H1 (cell line): ENCODE measurements at regions not wholly inside any gene's neighbourhood (a gene's known extent, or its start where the extent isn't known, plus 50 kb on each side); places are given as distances from the start of the nearest gene placed in this dataset.

Source experiments
- BACH1 ChIP-seq: IDR thresholded peaks from 2 replicates; pipeline ENCODE4 v1.6.1; 2012; ENCODE audit warnings: low read length, improper control_type of control experiment
- CTBP2 ChIP-seq: IDR thresholded peaks from 2 replicates; pipeline ENCODE4 v1.7.0; 2011; ENCODE audit warnings: borderline replicate concordance, mild to moderate bottlenecking, moderate library complexity, mixed read lengths, low read length; ENCODE audit not compliant: insufficient read depth, insufficient read length
- GABPA ChIP-seq: IDR thresholded peaks from 2 replicates; pipeline ENCODE4 v1.6.1; 2011; ENCODE audit warnings: mild to moderate bottlenecking, low read length, moderate library complexity, borderline replicate concordance; ENCODE audit not compliant: insufficient read depth
- MAFK ChIP-seq: IDR thresholded peaks from 2 replicates; pipeline ENCODE4 v1.6.1; 2012; ENCODE audit warnings: low read depth, mild to moderate bottlenecking, improper control_type of control experiment, low read length
- POU5F1 ChIP-seq: IDR thresholded peaks from 2 replicates; pipeline ENCODE4 v1.6.1; 2011; ENCODE audit warnings: low read depth, mild to moderate bottlenecking, low read length, moderate library complexity
- RAD21 ChIP-seq, 2 experiments: IDR thresholded peaks in 1 of 2; conservative IDR thresholded peaks in 1 of 2; 2 replicates each; pipeline ENCODE4 v1.6.1; 2011; ENCODE audit warnings: low read depth in 2 of 2, low read length in 2 of 2, improper control_type of control experiment in 1 of 2, inconsistent platforms in 1 of 2, mild to moderate bottlenecking in 1 of 2, moderate library complexity in 1 of 2
- SAP30 ChIP-seq: fragments of 300-600 bp; sonication (generic); IDR thresholded peaks from 2 replicates; pipeline ENCODE4 v1.7.1; 2012; ENCODE audit warnings: low read length, moderate library complexity, mild to moderate bottlenecking, inconsistent platforms; ENCODE audit not compliant: insufficient read depth, insufficient replicate concordance
- TF ChIP-seq, protein P1 (sequence below), 3 experiments: IDR thresholded peaks; 1 replicate in 2 of 3; 2 replicates in 1 of 3; pipeline versions ENCODE4 v1.5.1 to v1.6.1; 2011; ENCODE audit warnings: low read length in 3 of 3, mild to moderate bottlenecking in 3 of 3, inconsistent platforms in 2 of 3, low read depth in 1 of 3, moderate library complexity in 1 of 3; ENCODE audit not compliant: insufficient read depth in 1 of 3; ENCODE audit errors: control extremely low read depth in 1 of 3

DNA sequence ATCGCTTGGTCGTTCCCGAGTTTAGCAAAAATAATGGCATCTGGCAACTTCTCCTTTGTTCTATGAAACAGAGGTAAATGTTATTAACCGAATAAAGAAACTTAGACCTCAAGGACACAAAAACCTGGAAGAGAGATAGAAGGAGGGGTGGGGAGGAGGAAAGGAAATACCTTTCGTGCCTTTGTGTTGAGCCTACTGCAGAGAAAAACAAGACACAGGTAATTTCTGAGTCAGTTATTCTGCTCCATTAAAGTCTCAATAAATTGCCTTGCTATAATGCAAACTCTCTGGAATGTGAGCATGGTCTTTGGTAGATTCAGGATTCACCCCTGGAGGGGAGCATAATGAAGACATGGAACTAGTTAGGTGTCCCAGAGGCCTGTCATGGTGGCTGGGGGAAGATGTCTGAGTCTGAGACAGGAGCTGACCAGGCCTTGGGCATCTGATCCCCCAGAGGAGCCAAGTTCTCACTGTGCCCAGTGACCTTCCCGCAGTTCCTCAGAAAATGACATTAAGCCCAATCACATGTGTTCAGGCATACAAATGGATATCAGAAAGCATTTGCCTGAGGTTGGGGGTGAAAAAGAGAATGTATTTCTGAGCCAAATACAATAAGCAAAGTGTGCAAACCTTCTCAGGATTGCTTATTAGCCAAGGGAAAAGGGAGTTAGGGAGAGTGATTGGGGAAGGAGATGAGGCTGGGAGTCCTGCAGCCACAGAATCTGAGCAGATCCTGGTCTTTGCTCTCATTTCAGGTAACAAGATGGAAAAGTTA, 72.6 kb upstream of the CADM1 start (continued):
- TF ChIP-seq, protein P1, sequence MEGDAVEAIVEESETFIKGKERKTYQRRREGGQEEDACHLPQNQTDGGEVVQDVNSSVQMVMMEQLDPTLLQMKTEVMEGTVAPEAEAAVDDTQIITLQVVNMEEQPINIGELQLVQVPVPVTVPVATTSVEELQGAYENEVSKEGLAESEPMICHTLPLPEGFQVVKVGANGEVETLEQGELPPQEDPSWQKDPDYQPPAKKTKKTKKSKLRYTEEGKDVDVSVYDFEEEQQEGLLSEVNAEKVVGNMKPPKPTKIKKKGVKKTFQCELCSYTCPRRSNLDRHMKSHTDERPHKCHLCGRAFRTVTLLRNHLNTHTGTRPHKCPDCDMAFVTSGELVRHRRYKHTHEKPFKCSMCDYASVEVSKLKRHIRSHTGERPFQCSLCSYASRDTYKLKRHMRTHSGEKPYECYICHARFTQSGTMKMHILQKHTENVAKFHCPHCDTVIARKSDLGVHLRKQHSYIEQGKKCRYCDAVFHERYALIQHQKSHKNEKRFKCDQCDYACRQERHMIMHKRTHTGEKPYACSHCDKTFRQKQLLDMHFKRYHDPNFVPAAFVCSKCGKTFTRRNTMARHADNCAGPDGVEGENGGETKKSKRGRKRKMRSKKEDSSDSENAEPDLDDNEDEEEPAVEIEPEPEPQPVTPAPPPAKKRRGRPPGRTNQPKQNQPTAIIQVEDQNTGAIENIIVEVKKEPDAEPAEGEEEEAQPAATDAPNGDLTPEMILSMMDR (IDR thresholded peaks at IDR 0.05; ENCODE audit: control extremely low read depth in 1 of 3, insufficient read depth in 1 of 3, low read depth in 1 of 3, low read length in 3 of 3) = no peak
- TF ChIP-seq GABPA (no peak), SAP30 (no peak), RAD21 (IDR thresholded peaks at IDR 0.05 in 1 of 2, conservative IDR thresholded peaks at IDR 0.05 in 1 of 2; ENCODE audit: low read depth in 2 of 2, low read length in 2 of 2) (no peak), MAFK (no peak), BACH1 (no peak), POU5F1 (no peak), CTBP2 (no peak)
